ENCODE measurements at regions not wholly inside any gene's neighbourhood (a gene's known extent, or its start where the extent isn't known, plus 50 kb on each side); places are given as distances from the start of the nearest gene placed in this dataset.

DNA sequence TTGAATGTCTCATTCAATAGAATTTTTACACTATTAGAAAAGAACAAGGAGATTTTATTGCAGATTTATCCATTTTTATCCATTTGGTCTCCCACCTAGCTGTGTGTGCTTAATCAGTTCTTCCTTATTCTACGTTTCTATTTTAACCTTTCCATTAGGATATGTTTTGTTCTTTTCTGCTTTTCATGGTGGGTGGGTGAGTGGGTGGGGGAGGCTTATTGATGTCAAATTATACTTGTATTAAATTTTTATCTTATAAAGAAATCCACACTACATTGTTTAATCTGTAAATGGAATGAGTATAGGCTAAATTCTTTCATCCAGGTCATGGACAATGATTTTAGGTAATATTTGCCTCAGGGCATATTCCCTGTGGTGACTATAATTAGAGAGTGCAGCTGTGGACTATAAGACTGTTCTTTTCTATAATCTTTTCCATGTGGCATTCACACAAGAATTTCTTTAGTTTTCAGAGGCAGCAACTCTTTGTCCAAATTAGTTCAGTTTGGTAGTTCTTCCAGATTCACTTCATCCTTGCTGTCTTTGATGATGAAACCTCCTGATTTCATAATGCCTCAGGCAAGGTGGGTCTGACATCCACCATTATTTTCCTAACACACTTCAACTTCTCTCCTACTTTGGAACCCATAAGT lies 2451.8 kb downstream of the PCDH7 start:
- no peak for DNase-seq (ENCODE audit: low spot score)

GRCh38 chr4:33176566-33176965 lies 2456.4 kb downstream of the PCDH7 start:
- DNase-seq (ENCODE audit: low spot score), result no peak

- DNase-seq (ENCODE audit: low spot score), result no peak
Observed at GRCh38 chr4:33184657-33185290, 2464.6 kb downstream of the PCDH7 start.

DNA sequence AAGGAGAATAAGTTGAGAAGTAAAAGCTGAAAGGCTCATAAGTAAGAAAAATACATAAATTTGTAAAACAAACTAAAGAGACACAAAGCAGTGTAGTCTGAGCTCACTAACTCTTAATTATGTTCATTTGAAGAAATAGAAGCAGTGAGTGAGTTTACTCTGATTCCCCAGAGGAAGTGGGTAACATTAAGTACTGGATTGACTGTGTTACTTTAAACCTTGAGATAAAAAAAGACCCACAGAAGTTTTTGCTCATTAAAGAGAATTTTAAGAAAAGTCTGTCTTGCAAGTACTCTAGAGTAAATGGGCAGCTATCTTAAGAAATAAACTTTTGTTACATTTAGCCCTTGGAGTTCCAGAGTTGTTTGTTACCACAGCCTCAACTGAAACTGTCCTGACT lies 2466.9 kb downstream of the PCDH7 start:
- no peak for DNase-seq (ENCODE audit: low spot score)

DNA sequence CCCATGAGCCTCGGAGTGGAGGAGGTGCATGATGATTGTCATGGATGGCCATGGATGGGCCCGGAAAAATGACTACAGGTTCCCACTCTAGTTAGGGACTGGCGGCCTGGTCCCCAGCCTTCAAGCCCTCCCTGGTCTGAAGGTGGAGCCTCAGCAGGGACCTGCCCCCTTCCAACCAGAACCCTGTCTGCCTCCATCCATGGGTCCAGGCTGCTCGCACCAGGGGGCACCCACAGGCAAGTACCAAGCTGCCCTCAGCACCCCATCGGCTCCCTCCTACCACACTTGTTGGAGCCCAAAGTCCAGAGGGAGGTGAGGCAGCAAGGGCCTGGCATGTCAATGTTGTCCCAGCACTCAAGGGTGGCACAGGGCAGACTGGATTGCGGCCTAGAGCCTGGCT lies 2468.6 kb downstream of the PCDH7 start:
- no peak for DNase-seq (ENCODE audit: low spot score)

DNA sequence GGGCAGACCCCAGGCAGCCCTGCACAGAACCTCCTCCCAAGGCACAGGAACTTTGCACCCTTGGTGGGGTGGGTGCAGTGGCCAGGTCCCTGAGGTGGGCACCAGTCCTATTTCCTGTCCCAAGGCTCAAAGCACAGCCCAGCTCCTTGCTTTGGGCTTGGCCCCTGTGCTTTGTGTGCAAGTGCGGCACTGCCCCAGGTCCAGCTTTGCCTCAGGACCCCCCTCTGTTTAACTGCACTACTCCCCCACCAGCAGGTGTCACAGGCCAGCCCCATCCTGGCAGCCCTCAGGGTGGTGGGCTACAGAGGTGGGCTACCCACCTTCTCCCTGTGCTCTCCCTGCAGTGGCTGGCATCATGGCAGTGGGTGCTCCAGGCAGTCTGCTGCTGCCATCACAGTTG lies 2469.0 kb downstream of the PCDH7 start:
- DNase-seq (ENCODE audit: low spot score), result no peak

GRCh38 chr4:33193109-33193508 lies 2472.9 kb downstream of the PCDH7 start:
- DNase-seq (ENCODE audit: low spot score), result no peak

DNA sequence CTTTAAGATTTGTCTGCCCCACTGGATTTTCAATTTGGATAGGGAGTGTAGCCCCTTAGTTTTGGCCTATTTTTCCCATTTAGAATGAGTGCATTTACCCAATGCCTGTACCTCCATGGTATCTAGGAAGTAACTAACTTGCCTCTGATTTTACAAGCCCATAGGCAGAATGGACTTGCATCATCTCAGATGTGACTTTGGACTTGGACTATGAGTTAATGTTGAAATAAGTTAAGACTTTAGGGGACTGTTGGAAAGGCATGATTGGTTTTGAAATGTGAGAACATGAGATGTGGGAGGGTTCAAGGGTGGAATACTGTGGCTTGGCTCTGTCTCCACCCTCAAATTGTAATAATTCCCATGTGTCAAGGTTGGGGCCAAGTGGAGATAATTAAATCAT lies 2480.2 kb downstream of the PCDH7 start:
- no peak for DNase-seq (ENCODE audit: low spot score)

DNA sequence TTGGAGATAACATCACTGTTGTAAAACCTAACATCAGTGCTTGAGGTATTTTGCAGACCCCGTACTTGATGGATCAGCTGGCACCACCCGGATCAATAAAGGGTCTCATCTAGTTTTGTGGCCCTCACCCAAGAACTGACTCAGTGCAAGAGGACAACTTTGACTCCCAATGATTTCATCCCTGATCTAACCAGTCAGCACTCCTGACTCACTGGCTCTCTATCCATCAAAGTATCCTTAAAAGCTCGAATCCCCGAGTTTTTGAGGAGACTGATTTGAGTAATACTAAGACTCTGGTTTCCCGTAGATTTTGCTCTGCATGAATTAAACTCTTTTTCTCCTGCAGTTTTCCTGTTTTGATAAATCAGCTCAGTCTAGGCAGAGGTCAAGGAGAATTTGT lies 2498.1 kb downstream of the PCDH7 start:
- no peak for DNase-seq (ENCODE audit: low spot score)

- no peak for DNase-seq (ENCODE audit: low spot score)
Observed at GRCh38 chr4:33226133-33226532, 2506.0 kb downstream of the PCDH7 start.

DNA sequence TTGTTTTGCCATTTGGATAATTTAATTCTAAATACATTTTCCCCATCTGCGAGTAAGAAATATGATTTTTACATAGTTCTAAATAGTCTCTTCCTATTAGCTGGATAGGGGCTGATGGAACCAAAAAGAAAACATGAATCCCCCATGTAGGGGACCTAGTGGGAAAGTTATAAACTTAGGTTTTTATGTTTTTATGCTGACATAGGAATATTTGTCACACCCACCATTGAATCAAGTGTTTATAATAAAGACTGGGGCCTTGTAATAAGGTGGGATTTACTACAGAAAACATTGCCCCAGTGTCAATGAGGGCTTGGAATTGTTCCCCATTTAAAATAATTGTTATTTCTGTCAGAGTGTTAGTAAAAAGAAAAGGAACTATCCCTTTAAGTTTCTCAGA lies 2506.6 kb downstream of the PCDH7 start:
- DNase-seq (ENCODE audit: low spot score), result no peak

- DNase-seq (ENCODE audit: low spot score), result no peak
Observed at GRCh38 chr4:33255094-33255493, 2534.9 kb downstream of the PCDH7 start.

DNA sequence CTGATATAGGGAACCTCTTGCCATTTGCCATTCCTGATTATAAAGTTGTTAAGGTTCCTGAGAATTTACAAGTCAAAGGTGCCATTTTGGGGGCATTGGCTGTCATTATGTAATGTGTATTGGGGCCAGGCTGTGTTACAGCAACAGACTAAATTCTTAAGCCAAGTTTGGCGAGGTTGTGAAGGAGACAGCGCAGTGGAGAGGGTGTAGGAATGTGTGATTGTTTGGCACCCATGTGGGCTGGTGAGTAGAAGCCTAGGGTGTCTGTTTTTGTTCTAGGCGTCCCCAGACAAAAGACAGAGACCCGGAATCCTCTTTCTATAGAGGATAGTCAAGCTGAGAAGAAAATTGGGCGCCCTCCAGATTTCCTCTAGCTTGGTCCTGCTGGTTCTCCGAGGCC lies 2535.3 kb downstream of the PCDH7 start:
- DNase-seq (ENCODE audit: low spot score), result no peak

DNA sequence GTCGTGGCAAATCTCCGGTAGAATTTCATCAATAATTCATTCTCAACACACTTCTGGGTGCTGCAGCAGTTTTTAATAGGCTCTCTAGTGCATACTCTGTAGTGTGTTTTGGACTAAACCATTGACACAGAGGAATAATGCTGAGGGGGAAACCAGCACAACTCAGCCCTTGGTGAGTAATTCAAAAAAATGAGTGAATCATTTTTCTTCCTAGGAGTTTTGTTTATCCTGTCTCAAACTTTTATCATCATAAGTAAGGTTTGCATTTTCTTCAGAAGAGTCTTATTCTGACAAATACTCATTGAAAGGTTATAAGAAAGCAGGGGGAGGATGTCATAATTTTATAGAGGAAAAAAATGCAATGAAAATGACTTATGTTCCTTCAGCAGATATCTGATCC lies 2542.7 kb downstream of the PCDH7 start:
- DNase-seq (ENCODE audit: low spot score), result no peak

- no peak for DNase-seq (ENCODE audit: low spot score)
Observed at GRCh38 chr4:33268776-33269175, 2548.6 kb downstream of the PCDH7 start.

- DNase-seq (ENCODE audit: low spot score), result no peak
Observed at GRCh38 chr4:33270403-33270802, 2550.2 kb downstream of the PCDH7 start.

- no peak for DNase-seq (ENCODE audit: low spot score)
Observed at GRCh38 chr4:33272722-33273121, 2552.6 kb downstream of the PCDH7 start.

- DNase-seq (ENCODE audit: low spot score), result no peak
Observed at GRCh38 chr4:33283818-33284217, 2563.6 kb downstream of the PCDH7 start.

GRCh38 chr4:33296876-33297455 lies 2576.8 kb downstream of the PCDH7 start:
- DNase-seq (ENCODE audit: low spot score), result no peak

- no peak for DNase-seq (ENCODE audit: low spot score)
Observed at GRCh38 chr4:33302321-33302720, 2582.2 kb downstream of the PCDH7 start.

DNA sequence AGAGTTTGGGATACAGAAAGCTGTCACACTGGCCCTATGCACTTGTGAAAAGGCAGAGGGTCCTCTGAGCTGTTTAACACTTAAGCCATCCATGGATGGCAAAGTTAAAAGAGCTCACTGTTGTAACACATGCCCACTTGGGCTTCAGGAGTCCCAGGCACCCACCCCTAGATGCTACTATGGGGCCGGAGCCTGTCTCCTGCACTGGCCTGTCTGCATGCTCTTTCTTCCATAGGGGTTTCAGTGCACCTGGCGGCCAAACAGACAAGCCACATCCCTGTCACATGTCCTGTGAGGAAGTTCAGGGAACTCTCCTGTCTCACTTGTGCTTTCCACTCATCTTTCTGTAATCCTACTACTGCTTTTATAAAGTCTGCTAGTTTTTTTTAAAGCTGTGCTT lies 2586.0 kb downstream of the PCDH7 start:
- DNase-seq (ENCODE audit: low spot score), result no peak

GRCh38 chr4:33316033-33316432 lies 2595.9 kb downstream of the PCDH7 start:
- DNase-seq (ENCODE audit: low spot score), result no peak

- no peak for DNase-seq (ENCODE audit: low spot score)
Observed at GRCh38 chr4:33316578-33316977, 2596.4 kb downstream of the PCDH7 start.

- DNase-seq (ENCODE audit: low spot score), result no peak
Observed at GRCh38 chr4:33323393-33323792, 2603.2 kb downstream of the PCDH7 start.

Measured in iPS-NIHi11 (cell line).